DND-41 (cell line): ENCODE measurements at regions not wholly inside any gene's neighbourhood (a gene's known extent, or its start where the extent isn't known, plus 50 kb on each side); places are given as distances from the start of the nearest gene placed in this dataset.

Experiments used
- ATAC-seq: fragments of 200-7000 bp; cut with Tn5 transposase; 3 replicates; pipeline ENCODE4 v1.9.1; 2021; ENCODE audit warnings: low read depth; ENCODE audit not compliant: insufficient read depth
- DNase-seq: peaks from one replicate; pipeline ENCODE4 v3.0.0-alpha.2; 2020
- H2AFZ ChIP-seq: 2 replicates; pipeline ENCODE4 v1.6.0; 2012; ENCODE audit warnings: low read depth, low read length
- H3K27ac ChIP-seq: 2 replicates; pipeline ENCODE4 v1.5.1; 2012; ENCODE audit warnings: low read length, inconsistent platforms
- H3K27me3 ChIP-seq: fragments of 200-600 bp; sonication (generic); 2 replicates; pipeline ENCODE4 v1.6.0; 2012; ENCODE audit warnings: low read length, mild to moderate bottlenecking, inconsistent platforms; ENCODE audit not compliant: insufficient read depth, poor library complexity
- H3K36me3 ChIP-seq: 2 replicates; pipeline ENCODE4 v1.5.1; 2012; ENCODE audit warnings: low read length, inconsistent platforms; ENCODE audit not compliant: insufficient read depth
- H3K4me1 ChIP-seq: 2 replicates; pipeline ENCODE4 v1.5.1; 2012; ENCODE audit warnings: mild to moderate bottlenecking, low read length; ENCODE audit not compliant: insufficient read depth
- H3K4me2 ChIP-seq: 2 replicates; pipeline ENCODE4 v1.6.0; 2012; ENCODE audit warnings: mild to moderate bottlenecking, moderate library complexity, low read length, inconsistent platforms; ENCODE audit not compliant: insufficient read depth
- H3K4me3 ChIP-seq, 2 experiments: fragments of 200-600 bp in 1 of 2; shearing (Covaris generic) in 1 of 2; 2 replicates each; pipeline ENCODE4 v1.5.1; 2012 to 2016; ENCODE audit warnings: inconsistent platforms in 2 of 2, low read length in 2 of 2, mild to moderate bottlenecking in 2 of 2, low read depth in 1 of 2, moderate library complexity in 1 of 2
- H3K79me2 ChIP-seq: 2 replicates; pipeline ENCODE4 v1.6.0; 2012; ENCODE audit warnings: low read length, inconsistent platforms; ENCODE audit not compliant: insufficient read depth
- H3K9ac ChIP-seq: 2 replicates; pipeline ENCODE4 v1.6.0; 2012; ENCODE audit warnings: low read depth, mild to moderate bottlenecking, inconsistent platforms, low read length, moderate library complexity
- H3K9me3 ChIP-seq: 2 replicates; pipeline ENCODE4 v1.5.1; 2012; ENCODE audit warnings: low read length, moderate library complexity, mild to moderate bottlenecking, inconsistent platforms; ENCODE audit not compliant: insufficient read depth, severe bottlenecking
- H4K20me1 ChIP-seq: 2 replicates; pipeline ENCODE4 v1.6.0; 2012; ENCODE audit warnings: low read length; ENCODE audit not compliant: insufficient read depth
- EZH2 ChIP-seq: IDR thresholded peaks from 3 replicates; pipeline ENCODE4 v1.6.1; 2012; ENCODE audit warnings: borderline replicate concordance, low read depth, mild to moderate bottlenecking, moderate library complexity, low read length, inconsistent platforms; ENCODE audit not compliant: severe bottlenecking
- TF ChIP-seq, protein P1 (sequence below): IDR thresholded peaks from 2 replicates; pipeline ENCODE4 v1.5.1; 2012; ENCODE audit warnings: borderline replicate concordance, low read length, moderate library complexity, mild to moderate bottlenecking; ENCODE audit not compliant: poor library complexity, severe bottlenecking; ENCODE audit errors: extremely low read depth

DNA sequence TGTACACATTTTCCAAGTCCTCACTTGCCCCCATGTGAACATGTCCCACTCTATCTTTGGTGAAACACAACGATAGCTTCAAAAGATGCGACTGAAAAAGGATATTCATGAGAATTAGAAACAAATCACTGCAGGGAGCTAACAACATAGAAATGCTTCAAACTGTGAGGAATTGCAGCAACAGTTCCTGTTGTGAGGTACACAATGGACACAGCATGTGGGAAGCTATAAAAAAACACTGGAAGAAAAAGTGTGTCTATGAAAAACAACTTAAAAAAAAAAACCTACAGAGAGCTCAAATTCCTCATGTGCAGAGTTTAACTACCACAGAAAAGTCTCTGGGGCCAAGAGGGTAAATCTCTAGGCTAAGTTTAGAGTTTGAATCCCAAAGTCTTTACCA is 51.6 kb upstream of the BLTP1 start:
- Histone ChIP-seq H4K20me1 (no peaks in the 10 kb centered on the region), H3K27ac (no peak overlapping the region), H3K9me3 (no peaks in the 10 kb centered on the region), H2AFZ (no peak overlapping the region), H3K36me3 (no peaks in the 10 kb centered on the region), H3K4me2 (no peak overlapping the region), H3K4me3 (no peak overlapping the region), H3K27me3 (peaks cover 6% of the 10 kb centered on the region), H3K4me1 (no peaks in the 10 kb centered on the region), H3K9ac (no peak overlapping the region), H3K79me2 (no peaks in the 10 kb centered on the region)
- ATAC-seq (no peak), DNase-seq (no peak)
- TF ChIP-seq EZH2 = no peak
- TF ChIP-seq, protein P1, sequence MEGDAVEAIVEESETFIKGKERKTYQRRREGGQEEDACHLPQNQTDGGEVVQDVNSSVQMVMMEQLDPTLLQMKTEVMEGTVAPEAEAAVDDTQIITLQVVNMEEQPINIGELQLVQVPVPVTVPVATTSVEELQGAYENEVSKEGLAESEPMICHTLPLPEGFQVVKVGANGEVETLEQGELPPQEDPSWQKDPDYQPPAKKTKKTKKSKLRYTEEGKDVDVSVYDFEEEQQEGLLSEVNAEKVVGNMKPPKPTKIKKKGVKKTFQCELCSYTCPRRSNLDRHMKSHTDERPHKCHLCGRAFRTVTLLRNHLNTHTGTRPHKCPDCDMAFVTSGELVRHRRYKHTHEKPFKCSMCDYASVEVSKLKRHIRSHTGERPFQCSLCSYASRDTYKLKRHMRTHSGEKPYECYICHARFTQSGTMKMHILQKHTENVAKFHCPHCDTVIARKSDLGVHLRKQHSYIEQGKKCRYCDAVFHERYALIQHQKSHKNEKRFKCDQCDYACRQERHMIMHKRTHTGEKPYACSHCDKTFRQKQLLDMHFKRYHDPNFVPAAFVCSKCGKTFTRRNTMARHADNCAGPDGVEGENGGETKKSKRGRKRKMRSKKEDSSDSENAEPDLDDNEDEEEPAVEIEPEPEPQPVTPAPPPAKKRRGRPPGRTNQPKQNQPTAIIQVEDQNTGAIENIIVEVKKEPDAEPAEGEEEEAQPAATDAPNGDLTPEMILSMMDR = no peak

DNA sequence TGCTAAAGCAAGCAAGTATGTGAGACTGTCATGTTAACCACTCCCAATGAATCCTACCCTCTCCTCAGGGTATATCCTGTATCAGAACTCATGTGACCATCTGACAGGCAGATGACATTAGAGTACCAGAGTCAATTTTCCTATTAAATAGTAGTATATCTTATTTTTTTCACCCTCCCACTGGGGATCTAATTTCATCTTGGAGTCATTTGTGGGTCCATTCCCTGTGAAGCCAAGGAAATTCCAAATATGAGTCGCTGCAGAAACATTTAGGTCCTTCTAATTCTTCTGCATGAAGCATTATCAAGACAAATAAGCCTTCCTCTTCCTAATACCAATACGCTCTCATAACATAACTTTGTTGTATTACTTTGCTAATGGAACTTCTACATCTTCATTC is 52.2 kb upstream of the BLTP1 start:
- Histone ChIP-seq H3K36me3 (no peaks in the 10 kb centered on the region), H2AFZ (no peak overlapping the region), H3K4me2 (no peak overlapping the region), H4K20me1 (no peaks in the 10 kb centered on the region), H3K79me2 (no peaks in the 10 kb centered on the region), H3K4me3 (no peak overlapping the region), H3K9me3 (no peaks in the 10 kb centered on the region), H3K4me1 (no peaks in the 10 kb centered on the region), H3K9ac (no peak overlapping the region), H3K27ac (no peak overlapping the region), H3K27me3 (peaks cover 6% of the 10 kb centered on the region)
- TF ChIP-seq, protein P1 = no peak
- TF ChIP-seq EZH2 = no peak
- ATAC-seq (no peak), DNase-seq (no peak)

DNA sequence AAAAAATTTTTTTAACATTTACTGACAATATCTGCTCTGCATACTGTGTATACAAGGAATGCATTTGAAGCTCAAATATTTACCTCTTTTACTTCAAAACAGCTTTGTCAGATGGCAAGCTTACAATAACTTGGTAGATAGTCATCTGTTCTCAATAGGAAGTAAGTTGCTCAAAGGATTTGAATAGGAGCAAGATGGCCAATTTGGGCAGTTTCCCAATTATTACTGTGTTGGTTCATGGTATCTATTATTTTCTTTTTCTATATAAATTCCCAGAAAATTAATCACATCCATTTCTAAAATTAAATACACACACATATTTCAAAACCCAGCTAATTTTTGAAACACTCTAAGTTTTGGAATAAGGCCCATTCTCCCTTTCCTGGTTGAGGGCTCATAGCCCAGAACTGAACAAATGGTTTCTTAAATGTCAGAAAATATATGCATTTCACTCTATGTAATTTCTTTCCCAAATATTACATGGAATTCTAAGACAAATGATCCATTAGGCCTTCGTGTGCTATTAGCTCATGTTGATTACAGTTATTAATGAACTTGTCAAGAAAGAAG is 60.2 kb upstream of the BLTP1 start:
- Histone ChIP-seq H3K36me3 (no peaks in the 10 kb centered on the region), H3K4me3 (no peak overlapping the region), H4K20me1 (no peaks in the 10 kb centered on the region), H3K27me3 (no peaks in the 10 kb centered on the region), H3K27ac (no peak overlapping the region), H3K9ac (no peak overlapping the region), H2AFZ (no peak overlapping the region), H3K4me1 (no peaks in the 10 kb centered on the region), H3K9me3 (no peaks in the 10 kb centered on the region), H3K79me2 (no peaks in the 10 kb centered on the region), H3K4me2 (no peak overlapping the region)
- TF ChIP-seq EZH2 = no peak
- TF ChIP-seq, protein P1 = no peak
- ATAC-seq (no peak), DNase-seq (no peak)

DNA sequence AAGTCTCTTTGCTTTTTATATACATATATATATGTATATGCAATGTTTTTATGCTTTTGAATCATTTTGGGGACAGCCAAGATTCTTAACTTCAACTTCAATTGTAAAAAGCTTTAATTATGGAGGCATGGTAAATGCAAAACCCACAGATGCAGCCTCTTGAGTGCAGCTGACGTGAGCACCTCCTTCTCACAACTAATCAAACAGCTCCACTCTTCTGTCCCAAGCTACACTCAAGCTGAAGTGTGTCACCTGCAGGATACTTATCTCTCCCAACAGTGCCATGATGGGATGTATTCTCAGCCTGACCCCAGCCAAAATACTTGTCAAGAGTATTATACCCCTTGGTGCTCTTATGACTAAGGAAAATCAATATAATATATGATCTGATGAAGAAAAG is 60.7 kb upstream of the BLTP1 start:
- no peak overlapping the region for H2AFZ ChIP-seq
- TF ChIP-seq EZH2 = no peak
- TF ChIP-seq, protein P1 = no peak
- ATAC-seq = no peak
- H3K4me3 ChIP-seq = no peak overlapping the region
- no peaks in the 10 kb centered on the region for H3K79me2 ChIP-seq
- H3K27me3 ChIP-seq = peaks cover 1% of the 10 kb centered on the region
- no peak overlapping the region for H3K27ac ChIP-seq
- no peaks in the 10 kb centered on the region for H3K36me3 ChIP-seq
- H4K20me1 ChIP-seq = no peaks in the 10 kb centered on the region
- no peak overlapping the region for H3K9ac ChIP-seq
- H3K4me2 ChIP-seq = no peak overlapping the region
- no peaks in the 10 kb centered on the region for H3K9me3 ChIP-seq
- no peak for DNase-seq
- no peaks in the 10 kb centered on the region for H3K4me1 ChIP-seq
